Neuron (in vitro differentiated cells): ENCODE measurements at regions not wholly inside any gene's neighbourhood (a gene's known extent, or its start where the extent isn't known, plus 50 kb on each side); places are given as distances from the start of the nearest gene placed in this dataset.
A peak's percentile ranks its signal among the peaks of the same experiment; 100 is the strongest.
"Not testable (repeated sequence)": the region's sequence is repeated elsewhere in the genome, so short reads cannot be mapped to it uniquely, and the experiment has no call there.

Experiments
- H2AFZ ChIP-seq: one replicate; pipeline ENCODE4 v1.6.1; 2013; ENCODE audit warnings: low read depth, mild to moderate bottlenecking, inconsistent platforms, low read length, moderate library complexity
- H3K27me3 ChIP-seq: one replicate; pipeline ENCODE4 v1.6.1; 2013; ENCODE audit warnings: low read length; ENCODE audit not compliant: insufficient read depth
- H3K36me3 ChIP-seq: one replicate; pipeline ENCODE4 v1.6.1; 2013; ENCODE audit warnings: low read length; ENCODE audit not compliant: insufficient read depth
- H3K4me1 ChIP-seq: one replicate; pipeline ENCODE4 v1.6.1; 2013; ENCODE audit warnings: low read length; ENCODE audit not compliant: insufficient read depth
- H3K4me3 ChIP-seq: 2 replicates; pipeline ENCODE4 v1.5.1; 2013; ENCODE audit warnings: mild to moderate bottlenecking, low read length, moderate library complexity
- H3K9me3 ChIP-seq: one replicate; pipeline ENCODE4 v1.6.1; 2013; ENCODE audit warnings: low read length

GRCh38 chr7:110534241-110534931 is 556.5 kb upstream of the LRRN3 start:
- H2AFZ ChIP-seq, result no peak overlapping the region
- no peaks in the 10 kb centered on the region for H3K9me3 ChIP-seq
- H3K4me1 ChIP-seq, result no peaks in the 10 kb centered on the region
- no peaks in the 10 kb centered on the region for H3K27me3 ChIP-seq
- no peaks in the 10 kb centered on the region for H3K36me3 ChIP-seq
- H3K4me3 ChIP-seq, result no peak overlapping the region

GRCh38 chr7:110539216-110539615 is 551.7 kb upstream of the LRRN3 start:
- Histone ChIP-seq H2AFZ (no peak overlapping the region), H3K27me3 (no peaks in the 10 kb centered on the region), H3K4me1 (no peaks in the 10 kb centered on the region), H3K9me3 (no peaks in the 10 kb centered on the region), H3K36me3 (no peaks in the 10 kb centered on the region), H3K4me3 (no peak overlapping the region)

- no peak overlapping the region for H3K4me3 ChIP-seq
Measured at GRCh38 chr7:110541962-110542361, 549.0 kb upstream of the LRRN3 start.

GRCh38 chr7:110544194-110544593 is 546.7 kb upstream of the LRRN3 start:
- no peak overlapping the region for H2AFZ ChIP-seq
- no peaks in the 10 kb centered on the region for H3K36me3 ChIP-seq
- no peak overlapping the region for H3K4me3 ChIP-seq
- no peaks in the 10 kb centered on the region for H3K27me3 ChIP-seq
- H3K4me1 ChIP-seq, result no peaks in the 10 kb centered on the region
- H3K9me3 ChIP-seq, result no peaks in the 10 kb centered on the region

More at GRCh38 chr7:110541962-110542361, 549.0 kb upstream of the LRRN3 start:
- Histone ChIP-seq H3K27me3 (no peaks in the 10 kb centered on the region), H3K4me1 (no peaks in the 10 kb centered on the region), H3K36me3 (no peaks in the 10 kb centered on the region), H3K9me3 (no peaks in the 10 kb centered on the region), H2AFZ (no peak overlapping the region)

GRCh38 chr7:110548372-110548771 is 542.6 kb upstream of the LRRN3 start:
- Histone ChIP-seq H3K9me3 (no peaks in the 10 kb centered on the region), H3K4me1 (peaks cover 6% of the 10 kb centered on the region), H3K4me3 (no peak overlapping the region), H2AFZ (no peak overlapping the region), H3K27me3 (no peaks in the 10 kb centered on the region), H3K36me3 (no peaks in the 10 kb centered on the region)

- Histone ChIP-seq H3K27me3 (no peaks in the 10 kb centered on the region), H3K9me3 (no peaks in the 10 kb centered on the region), H3K36me3 (no peaks in the 10 kb centered on the region), H2AFZ (no peak overlapping the region), H3K4me3 (no peak overlapping the region), H3K4me1 (no peaks in the 10 kb centered on the region)
Measured at GRCh38 chr7:110557136-110557535, 533.8 kb upstream of the LRRN3 start.

GRCh38 chr7:110563286-110563685 is 527.6 kb upstream of the LRRN3 start:
- not testable (repeated sequence) for H3K27me3 ChIP-seq, H3K4me3 ChIP-seq, H3K9me3 ChIP-seq, H3K4me1 ChIP-seq, H2AFZ ChIP-seq, H3K36me3 ChIP-seq

- Histone ChIP-seq H3K9me3 (no peaks in the 10 kb centered on the region), H3K36me3 (no peaks in the 10 kb centered on the region), H3K27me3 (no peaks in the 10 kb centered on the region), H2AFZ (no peak overlapping the region), H3K4me3 (no peak overlapping the region), H3K4me1 (no peaks in the 10 kb centered on the region)
Measured at GRCh38 chr7:110564246-110564645, 526.7 kb upstream of the LRRN3 start.

GRCh38 chr7:110568388-110568787 is 522.5 kb upstream of the LRRN3 start:
- Histone ChIP-seq H3K27me3 (no peaks in the 10 kb centered on the region), H3K36me3 (no peaks in the 10 kb centered on the region), H3K4me1 (peaks cover 7% of the 10 kb centered on the region), H3K9me3 (no peaks in the 10 kb centered on the region), H2AFZ (no peak overlapping the region), H3K4me3 (no peak overlapping the region)

GRCh38 chr7:110568932-110569331 is 522.0 kb upstream of the LRRN3 start:
- Histone ChIP-seq H2AFZ (no peak overlapping the region), H3K9me3 (no peaks in the 10 kb centered on the region), H3K27me3 (no peaks in the 10 kb centered on the region), H3K36me3 (no peaks in the 10 kb centered on the region), H3K4me1 (peaks cover 7% of the 10 kb centered on the region), H3K4me3 (no peak overlapping the region)

GRCh38 chr7:110569486-110570205 is 521.3 kb upstream of the LRRN3 start:
- Histone ChIP-seq H2AFZ (peak overlapping the region; percentile 39), H3K4me1 (peaks cover 7% of the 10 kb centered on the region), H3K4me3 (no peak overlapping the region), H3K36me3 (no peaks in the 10 kb centered on the region), H3K27me3 (no peaks in the 10 kb centered on the region), H3K9me3 (no peaks in the 10 kb centered on the region)

- no peak overlapping the region for H2AFZ ChIP-seq
- no peaks in the 10 kb centered on the region for H3K27me3 ChIP-seq
- no peaks in the 10 kb centered on the region for H3K9me3 ChIP-seq
- H3K36me3 ChIP-seq, result no peaks in the 10 kb centered on the region
- H3K4me3 ChIP-seq, result no peak overlapping the region
- peaks cover 7% of the 10 kb centered on the region for H3K4me1 ChIP-seq
Measured at GRCh38 chr7:110573862-110574528, 516.9 kb upstream of the LRRN3 start.

GRCh38 chr7:110587294-110587693 is 503.6 kb upstream of the LRRN3 start:
- Histone ChIP-seq H3K36me3 (no peaks in the 10 kb centered on the region), H2AFZ (no peak overlapping the region), H3K27me3 (no peaks in the 10 kb centered on the region), H3K9me3 (no peaks in the 10 kb centered on the region), H3K4me1 (no peaks in the 10 kb centered on the region), H3K4me3 (no peak overlapping the region)
